NCI-H1105 (cell line): ENCODE measurements at regions not wholly inside any gene's neighbourhood (a gene's known extent, or its start where the extent isn't known, plus 50 kb on each side); places are given as distances from the start of the nearest gene placed in this dataset.

Experiments
- DNase-seq: peaks from one replicate; lab custom pipeline; 2025; lab: John Stamatoyannopoulos, UW

DNA sequence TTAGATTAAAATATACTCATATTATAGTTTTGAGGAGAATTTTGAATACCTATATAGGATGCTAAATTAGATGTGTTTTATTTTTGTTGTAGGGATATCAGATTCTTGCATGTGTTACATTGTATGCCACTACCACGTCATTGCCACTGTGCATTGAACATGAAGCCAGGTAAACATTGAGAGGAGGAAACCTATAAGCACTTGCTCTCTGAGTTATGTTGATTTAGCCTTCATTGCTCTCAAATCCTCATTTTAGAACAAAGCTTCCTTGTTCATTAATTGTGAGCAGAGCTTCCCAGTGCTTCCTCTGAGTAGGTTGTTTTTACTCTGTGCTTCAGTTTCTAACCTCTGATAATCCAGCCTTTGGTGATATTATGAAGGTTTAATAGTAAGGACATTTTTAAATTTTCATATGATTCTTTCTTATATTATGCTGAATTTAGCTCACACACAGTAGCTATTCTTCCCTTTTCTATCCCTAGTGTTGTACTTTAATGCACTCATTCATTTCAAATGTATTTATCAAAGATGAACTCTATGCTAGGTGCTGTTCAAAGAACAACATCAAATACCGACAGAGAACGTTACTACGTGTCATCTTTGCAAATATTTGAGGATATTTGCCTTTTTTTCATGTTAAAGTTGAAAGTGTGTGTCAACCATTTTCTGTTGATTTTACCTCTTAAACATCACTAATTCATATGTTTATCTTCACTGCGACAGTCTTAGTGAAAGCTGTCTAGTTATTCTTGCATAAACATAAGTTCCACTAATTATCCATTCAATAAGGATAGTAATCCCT is 1448.0 kb upstream of the MIR17HG start:
- DNase-seq = no peak

- DNase-seq = no peak
Measured at GRCh38 chr13:89900104-89900765, 1447.3 kb upstream of the MIR17HG start.

DNA sequence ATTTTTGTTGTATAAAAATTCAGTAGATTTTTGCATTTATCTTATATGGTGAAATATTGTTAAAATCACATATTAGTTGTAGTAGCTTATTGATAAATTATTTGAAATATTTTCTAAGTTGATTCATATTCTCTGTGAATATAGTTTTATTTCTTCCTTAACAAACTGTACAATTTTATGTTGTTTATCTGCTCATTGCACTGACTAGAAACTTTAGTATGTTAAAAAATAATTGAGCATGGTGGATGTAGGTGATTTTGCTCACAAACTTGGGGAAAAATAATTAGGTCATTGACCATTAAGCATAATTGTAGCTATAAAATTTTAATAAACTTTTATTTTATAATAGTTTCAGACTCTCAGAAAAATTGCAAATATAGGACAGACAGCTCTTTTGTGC is 1445.3 kb upstream of the MIR17HG start:
- DNase-seq = no peak

DNA sequence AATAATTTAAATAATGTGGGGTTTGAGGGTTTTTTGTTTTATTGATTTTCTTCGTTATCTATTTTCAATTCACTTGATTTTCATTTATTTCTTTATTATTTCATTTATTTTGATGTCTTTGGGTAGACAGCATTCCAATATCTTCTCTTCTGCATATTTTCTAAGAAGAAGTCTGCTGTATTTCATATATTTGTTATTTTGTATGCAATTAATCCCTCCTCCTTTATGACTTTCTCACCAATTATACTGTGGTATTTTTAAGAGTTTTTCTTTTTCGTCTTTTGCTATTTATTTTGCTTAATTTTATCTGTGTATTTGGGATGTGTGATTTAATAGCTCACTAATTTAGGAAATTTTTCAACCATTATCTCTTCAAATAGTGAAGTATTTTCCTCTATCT is 1444.4 kb upstream of the MIR17HG start:
- DNase-seq = no peak

GRCh38 chr13:89910166-89910565 is 1437.3 kb upstream of the MIR17HG start:
- no peak for DNase-seq

GRCh38 chr13:89916551-89916950 is 1430.9 kb upstream of the MIR17HG start:
- no peak for DNase-seq

GRCh38 chr13:89920461-89920860 is 1427.0 kb upstream of the MIR17HG start:
- no peak for DNase-seq

DNA sequence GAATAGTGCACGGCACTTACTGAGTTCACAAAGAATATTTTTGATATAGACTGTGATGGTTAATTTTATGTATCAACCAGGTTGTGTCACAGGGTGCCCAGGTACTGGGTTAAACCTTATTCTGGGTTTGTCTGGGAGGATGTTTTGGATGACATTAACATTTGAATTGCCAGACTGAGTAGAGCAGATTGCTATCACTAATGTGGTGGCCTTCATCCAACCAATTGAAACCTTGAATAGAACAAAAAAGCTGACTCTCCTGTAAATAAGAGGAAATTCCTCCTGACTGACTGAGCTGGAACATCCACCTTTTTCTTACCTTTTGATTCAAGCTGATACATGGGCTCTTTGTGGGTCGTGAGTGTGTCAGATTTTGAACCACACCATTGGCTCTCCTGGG is 1424.4 kb upstream of the MIR17HG start:
- DNase-seq = no peak

DNA sequence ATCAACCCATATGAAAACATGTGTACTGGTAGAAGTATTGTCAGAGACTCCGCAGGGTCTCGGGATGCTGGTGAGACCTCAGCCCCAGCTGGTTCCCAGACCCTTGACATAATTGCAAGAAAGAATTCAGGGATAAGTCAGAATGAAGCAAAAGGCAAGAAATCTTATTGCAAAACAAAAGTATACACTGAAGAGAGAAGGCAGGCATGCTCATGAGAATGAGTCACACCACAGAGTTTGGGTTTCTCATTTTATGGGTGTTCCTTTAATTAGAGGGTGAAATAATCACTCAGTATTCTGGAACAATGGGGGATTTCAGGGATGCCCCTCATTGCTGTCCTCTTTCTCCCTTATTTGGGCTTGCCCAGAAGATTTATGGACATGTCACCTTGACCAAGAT is 1423.8 kb upstream of the MIR17HG start:
- no peak for DNase-seq

DNA sequence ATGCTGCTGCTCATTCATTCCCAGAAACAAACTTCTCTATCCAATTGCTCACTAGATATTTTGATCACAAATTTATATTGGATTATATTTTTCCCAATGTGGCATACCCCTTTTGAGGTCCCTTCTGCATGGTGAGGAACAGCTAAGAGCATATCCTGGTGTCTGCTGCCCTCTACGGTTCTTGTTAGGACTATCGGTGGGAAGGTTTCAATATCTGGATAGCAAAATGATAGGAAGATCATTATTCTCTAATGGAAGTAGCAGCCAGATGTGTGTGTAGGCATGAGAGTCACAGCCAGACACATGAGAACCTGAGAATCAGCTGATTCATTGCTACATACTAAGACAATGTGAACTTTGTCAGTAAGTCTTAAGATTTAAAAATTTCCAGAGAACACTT is 1422.4 kb upstream of the MIR17HG start:
- DNase-seq = peak; percentile 6

DNA sequence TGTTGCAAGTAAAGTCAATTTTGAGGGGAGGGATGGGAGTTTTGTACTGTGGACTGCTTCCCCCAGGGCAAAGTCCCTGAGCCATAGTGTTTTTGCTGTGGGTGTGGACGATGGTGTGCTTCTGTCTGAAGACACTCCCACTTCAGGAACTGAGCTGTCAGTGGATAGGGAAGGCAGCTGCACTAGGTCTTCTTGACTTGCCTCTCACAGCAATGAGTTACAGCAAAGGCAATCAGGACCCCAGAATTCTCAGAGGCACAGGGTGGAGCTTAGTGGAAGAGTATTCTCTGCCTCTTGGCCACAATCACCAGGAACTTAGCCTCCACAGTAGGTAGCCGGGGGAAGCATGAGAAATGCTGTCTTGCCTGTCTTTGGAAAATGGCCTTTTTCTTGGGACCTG is 1416.6 kb upstream of the MIR17HG start:
- no peak for DNase-seq

- DNase-seq = no peak
Measured at GRCh38 chr13:89932902-89933301, 1414.6 kb upstream of the MIR17HG start.

GRCh38 chr13:89936256-89936655 is 1411.2 kb upstream of the MIR17HG start:
- DNase-seq = no peak

DNA sequence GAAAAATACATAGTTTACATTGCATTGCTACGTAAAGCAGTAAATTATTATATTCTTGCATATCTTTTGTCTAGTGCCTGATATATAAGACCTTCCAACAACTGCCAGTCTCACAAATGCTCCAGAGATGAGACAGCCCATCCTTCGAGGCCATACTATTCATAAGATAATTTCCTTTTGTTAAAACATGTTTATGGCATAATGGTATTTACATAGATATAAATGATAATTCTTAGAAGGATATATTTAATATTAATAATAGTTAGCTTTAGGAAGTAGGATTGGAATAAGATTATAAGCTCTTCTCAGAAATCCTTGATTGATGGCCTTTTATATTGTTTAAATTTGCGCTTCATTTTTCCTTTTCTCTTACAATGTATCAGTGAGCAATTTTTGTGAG is 1410.1 kb upstream of the MIR17HG start:
- DNase-seq = no peak

DNA sequence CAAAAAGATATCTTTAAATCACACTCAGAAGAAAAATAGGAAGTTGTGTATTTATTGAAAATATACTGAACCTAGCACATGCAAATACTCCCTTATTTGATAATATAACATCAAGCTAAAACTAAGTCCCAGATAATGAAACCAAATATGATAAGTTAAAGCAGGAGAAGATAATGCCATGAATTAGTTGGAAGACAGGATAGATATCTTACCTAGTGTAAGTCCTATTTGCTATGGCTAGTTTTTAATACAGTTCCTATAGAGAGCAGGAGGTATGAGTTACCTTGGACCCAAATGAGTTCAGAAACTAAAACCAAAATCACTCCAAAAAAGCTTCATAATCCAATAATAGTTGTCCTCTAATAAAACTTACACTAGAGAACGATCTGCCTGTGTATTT is 1407.1 kb upstream of the MIR17HG start:
- no peak for DNase-seq

DNA sequence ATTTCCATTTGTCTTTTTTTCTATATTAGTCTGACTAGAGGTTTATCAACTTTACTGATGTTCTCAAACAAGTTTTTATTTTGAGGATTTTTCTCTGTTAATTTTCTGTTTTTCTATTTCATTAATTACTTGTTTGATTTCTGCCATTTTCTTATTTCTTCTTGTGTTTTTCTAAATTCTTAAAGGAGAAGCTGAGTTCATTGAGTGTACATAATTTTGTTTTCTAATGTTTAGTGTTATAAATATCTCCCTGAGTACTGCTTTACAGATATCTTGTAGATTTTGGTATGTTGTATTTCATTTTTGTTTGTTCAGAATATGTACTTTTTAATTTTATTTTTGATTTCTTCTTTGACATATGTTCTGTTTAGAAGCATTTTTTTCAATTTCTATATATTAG is 1404.3 kb upstream of the MIR17HG start:
- DNase-seq = no peak

- no peak for DNase-seq
Measured at GRCh38 chr13:89950225-89950624, 1397.3 kb upstream of the MIR17HG start.

DNA sequence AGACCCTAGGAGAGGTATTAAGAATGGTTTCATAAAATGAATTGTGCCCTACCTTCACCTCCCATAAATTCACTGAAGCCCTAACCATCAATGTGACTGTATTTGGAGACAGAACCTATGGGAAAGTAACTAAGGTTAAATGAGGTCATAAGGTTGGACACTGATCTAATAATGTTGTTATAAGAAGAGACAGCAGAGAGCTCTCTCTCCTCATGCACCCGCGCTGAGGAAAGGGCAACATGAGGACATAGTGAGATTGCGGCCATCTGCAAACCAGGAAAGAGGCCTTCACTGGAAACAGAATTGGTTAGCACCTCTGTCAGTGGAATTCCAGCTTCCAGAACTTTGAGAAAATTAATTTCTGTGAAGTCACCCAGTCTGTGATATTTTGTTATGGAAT is 1396.1 kb upstream of the MIR17HG start:
- DNase-seq = no peak

GRCh38 chr13:89953581-89953980 is 1393.9 kb upstream of the MIR17HG start:
- no peak for DNase-seq

DNA sequence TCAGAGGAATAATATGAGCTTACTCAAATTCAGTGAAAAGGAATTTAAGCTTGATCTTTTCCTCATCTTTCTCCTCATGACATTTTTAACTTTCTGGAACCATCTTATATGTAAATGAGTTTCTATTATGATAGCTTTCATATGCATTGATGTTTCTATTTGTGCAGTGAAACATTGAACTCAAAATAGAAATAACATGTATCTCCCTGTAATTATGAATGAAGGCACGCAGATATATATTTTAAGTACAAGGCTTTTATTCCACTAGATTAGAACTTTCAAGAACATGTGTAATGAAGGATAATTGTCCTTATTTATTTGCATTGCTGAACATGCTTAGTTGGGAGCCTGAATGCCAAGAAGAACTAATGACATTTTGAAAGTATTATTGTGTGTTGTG is 1391.7 kb upstream of the MIR17HG start:
- DNase-seq = no peak

- no peak for DNase-seq
Measured at GRCh38 chr13:89959074-89959473, 1388.4 kb upstream of the MIR17HG start.

DNA sequence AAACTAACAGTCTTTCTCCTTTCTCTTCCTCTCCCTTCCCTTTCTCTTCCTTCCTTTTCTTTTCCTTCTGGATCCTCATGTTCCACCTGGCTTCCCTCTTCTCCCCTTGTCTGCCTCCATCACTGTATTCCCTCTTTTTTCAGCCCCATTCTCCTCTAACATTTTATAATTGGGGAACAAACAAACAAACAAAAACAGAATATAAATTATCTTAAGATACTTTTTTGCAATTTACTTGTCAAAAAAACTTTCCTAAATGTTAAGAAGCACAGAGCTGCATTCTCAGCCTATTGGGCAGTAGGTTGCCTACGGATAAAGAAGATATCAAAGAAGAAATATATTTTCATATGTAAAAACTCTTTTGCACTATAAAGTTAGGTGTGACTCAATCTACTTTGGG is 1382.2 kb upstream of the MIR17HG start:
- no peak for DNase-seq

DNA sequence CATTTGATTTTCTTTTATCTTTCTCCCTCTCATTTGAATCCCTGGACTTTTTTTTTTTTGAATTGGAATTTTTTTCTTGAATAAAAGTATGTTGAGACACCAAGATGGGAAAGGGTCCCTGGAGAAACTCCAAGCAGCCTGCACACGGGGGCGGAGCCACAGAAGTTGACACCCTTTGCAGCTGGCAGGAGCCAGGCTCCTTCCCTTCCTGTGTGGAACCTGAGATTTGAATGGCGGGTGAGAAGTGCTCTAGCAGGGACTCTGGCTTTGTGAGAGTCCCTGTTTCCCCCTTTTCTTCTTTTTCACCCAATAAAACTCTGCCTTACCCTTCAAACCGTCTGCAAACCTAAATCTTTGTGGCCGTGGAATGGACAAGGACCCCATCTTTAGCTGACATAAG is 1381.0 kb upstream of the MIR17HG start:
- no peak for DNase-seq

DNA sequence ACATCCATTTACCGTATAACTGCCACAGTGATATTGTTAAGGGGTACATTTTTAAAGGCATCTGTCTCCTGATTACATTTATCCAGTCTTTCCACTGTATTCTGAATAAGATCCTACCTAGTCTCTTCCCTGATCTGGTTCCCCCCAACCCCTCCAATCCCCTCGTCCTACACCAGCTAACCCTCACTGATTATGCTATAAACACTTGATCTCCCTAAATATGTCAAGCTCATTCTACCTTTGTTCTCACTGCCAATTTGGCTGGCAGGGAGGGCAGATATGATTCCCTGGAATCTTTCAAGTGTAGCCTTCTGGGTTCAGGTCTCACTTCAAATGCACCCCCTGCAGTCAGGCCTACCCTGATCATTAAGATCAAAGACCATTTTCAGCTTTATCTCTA is 1379.8 kb upstream of the MIR17HG start:
- DNase-seq = no peak
